Gastrocnemius medialis (tissue), 4 donors: ENCODE measurements at regions not wholly inside any gene's neighbourhood (a gene's known extent, or its start where the extent isn't known, plus 50 kb on each side); places are given as distances from the start of the nearest gene placed in this dataset.

Experiments used
- ATAC-seq, 2 donors: fragments of 150-250 bp; one replicate each; pipeline ENCODE4 v1.9.1; 2016
- DNase-seq, 2 donors: peaks; one replicate each; pipeline ENCODE4 v3.0.0-alpha.2; 2019
- H3K27ac ChIP-seq, 4 donors: fragments of 200-600 bp; sonication (generic); 1 replicate in 1 of 4; 2 replicates in 3 of 4; pipeline ENCODE4 v1.5.1; 2016 to 2018; ENCODE audit warnings: mild to moderate bottlenecking in 2 of 4, moderate library complexity in 1 of 4
- H3K27me3 ChIP-seq, 3 donors: fragments of 200-600 bp; sonication (generic) in 2 of 3; 1 replicate in 1 of 3; 2 replicates in 2 of 3; pipeline versions ENCODE4 v1.5.1 to v1.6.0; 2016 to 2019; ENCODE audit warnings: mild to moderate bottlenecking in 1 of 3, moderate library complexity in 1 of 3
- H3K36me3 ChIP-seq, 2 donors: fragments of 200-600 bp; sonication (generic) in 1 of 2; one replicate each; pipeline ENCODE4 v1.5.1; 2017 to 2018
- H3K4me1 ChIP-seq, 2 donors: fragments of 200-600 bp; sonication (generic) in 1 of 2; one replicate each; pipeline ENCODE4 v1.5.1; 2016 to 2017; ENCODE audit warnings: mild to moderate bottlenecking in 2 of 2
- H3K4me3 ChIP-seq, 4 donors: fragments of 200-600 bp; sonication (generic) in 3 of 4; 1 replicate in 1 of 4; 2 replicates in 3 of 4; pipeline ENCODE4 v1.5.1; 2016 to 2019; ENCODE audit warnings: mild to moderate bottlenecking in 2 of 4
- H3K9me3 ChIP-seq, 3 donors: fragments of 200-600 bp; sonication (generic) in 2 of 3; 1 replicate in 1 of 3; 2 replicates in 2 of 3; pipeline ENCODE4 v1.5.1; 2016 to 2019
- CTCF ChIP-seq, 5 experiments: fragments of 450-650 bp in 3 of 5; fragments of 200-600 bp in 2 of 5; sonication (generic) in 2 of 5; IDR thresholded peaks in 4 of 5; conservative IDR thresholded peaks in 1 of 5; 1 replicate in 4 of 5; 2 replicates in 1 of 5; pipeline ENCODE4 v1.5.1; 2016 to 2019; ENCODE audit warnings: antibody characterized with exemption in 5 of 5, mild to moderate bottlenecking in 3 of 5, moderate library complexity in 3 of 5
- POLR2A ChIP-seq, 2 donors: fragments of 450-650 bp; IDR thresholded peaks; one replicate each; pipeline ENCODE4 v1.6.1; 2017; ENCODE audit warnings: antibody characterized with exemption in 2 of 2, mild to moderate bottlenecking in 2 of 2, moderate library complexity in 2 of 2
- in situ Hi-C, 4 donors: fragments of 200-750 bp; cut with MboI; loops; one replicate each; pipeline versions ENCODE4 v1.15.0 to v1.8.0; 2017; ENCODE audit warnings: low sequenced_read_pairs in 4 of 4
- intact Hi-C: fragments of 100-400 bp; cut with DNase I; formaldehyde crosslinking; loops from one replicate; pipeline ENCODE4 v1.15.1; 2023; ENCODE audit warnings: low total_unique reads

- intact Hi-C loops = loop anchor here (2.0 to 10.0 kb wide), 6 partner anchors 59 to 323 kb away; no protein-coding TSS in a partner anchor
- H3K36me3 ChIP-seq = no peaks in the 10 kb centered on the region
- in situ Hi-C loops = no loop called here
- H3K27ac ChIP-seq = peak overlapping the region in 2 of 4 donors; percentile 84 to 88
- H3K9me3 ChIP-seq = no peaks in the 10 kb centered on the region
- H3K4me3 ChIP-seq = no peak overlapping the region
- peaks cover 7 to 18% of the 10 kb centered on the region in 2 donors for H3K4me1 ChIP-seq
- H3K27me3 ChIP-seq = no peaks in the 10 kb centered on the region
- ATAC-seq (no peak), DNase-seq (no peak)
- TF ChIP-seq CTCF (IDR thresholded peaks at IDR 0.05 in 4 of 5, conservative IDR thresholded peaks at IDR 0.05 in 1 of 5) = peak in 1 of 5 experiments; percentile 7
- TF ChIP-seq POLR2A (IDR thresholded peaks at IDR 0.05) = no peak
Measured at GRCh38 chr6:7050004-7050403, 57.8 kb upstream of the RREB1 start.

GRCh38 chr6:7050872-7051779, 56.6 kb upstream of the RREB1 start:
- no peaks in the 10 kb centered on the region for H3K9me3 ChIP-seq
- no peaks in the 10 kb centered on the region for H3K27me3 ChIP-seq
- TF ChIP-seq CTCF (IDR thresholded peaks at IDR 0.05 in 4 of 5, conservative IDR thresholded peaks at IDR 0.05 in 1 of 5) = no peak
- TF ChIP-seq POLR2A (IDR thresholded peaks at IDR 0.05) = peak in 1 of 2 donors; percentile 22
- peak overlapping the region; percentile 84 to 91 (median 87) for H3K27ac ChIP-seq
- H3K4me1 ChIP-seq = peaks cover 7 to 18% of the 10 kb centered on the region in 2 donors
- in situ Hi-C loops = no loop called here
- H3K36me3 ChIP-seq = no peaks in the 10 kb centered on the region
- ATAC-seq = peak; percentile 34 to 38
- DNase-seq = peak in 1 of 2 donors; percentile 44
- intact Hi-C loops = loop anchor here (2.0 to 10.0 kb wide), 6 partner anchors 58 to 324 kb away; no protein-coding TSS in a partner anchor
- peak overlapping the region; percentile 66 to 77 (median 67) for H3K4me3 ChIP-seq

GRCh38 chr6:7051780-7052442, 55.9 kb upstream of the RREB1 start:
- Histone ChIP-seq H3K9me3 (no peaks in the 10 kb centered on the region), H3K27me3 (no peaks in the 10 kb centered on the region), H3K36me3 (no peaks in the 10 kb centered on the region), H3K27ac (peak overlapping the region; percentile 84 to 91 (median 87)), H3K4me1 (peaks cover 7 to 18% of the 10 kb centered on the region in 2 donors), H3K4me3 (peak overlapping the region; percentile 66 to 77 (median 67))
- in situ Hi-C loops = no loop called here
- peak; percentile 68 to 73 for ATAC-seq
- no peak for TF ChIP-seq CTCF (IDR thresholded peaks at IDR 0.05 in 4 of 5, conservative IDR thresholded peaks at IDR 0.05 in 1 of 5)
- TF ChIP-seq POLR2A (IDR thresholded peaks at IDR 0.05) = peak in 1 of 2 donors; percentile 31
- intact Hi-C loops = loop anchor here (2.0 to 10.0 kb wide), 7 partner anchors 57 to 325 kb away; no protein-coding TSS in a partner anchor
- peak; percentile 35 to 70 for DNase-seq

- Histone ChIP-seq H3K9me3 (no peaks in the 10 kb centered on the region), H3K27ac (peak overlapping the region; percentile 84 to 91 (median 87)), H3K36me3 (no peaks in the 10 kb centered on the region), H3K27me3 (no peaks in the 10 kb centered on the region), H3K4me3 (peak overlapping the region; percentile 66 to 77 (median 67)), H3K4me1 (peaks cover 7 to 18% of the 10 kb centered on the region in 2 donors)
- DNase-seq (peak; percentile 52 to 79), ATAC-seq (peak; percentile 62 to 66)
- intact Hi-C loops (loop anchor here (2.0 to 10.0 kb wide), 6 partner anchors 100 to 325 kb away; no protein-coding TSS in a partner anchor), in situ Hi-C loops (no loop called here)
- TF ChIP-seq CTCF (IDR thresholded peaks at IDR 0.05 in 4 of 5, conservative IDR thresholded peaks at IDR 0.05 in 1 of 5) (no peak), POLR2A (IDR thresholded peaks at IDR 0.05) (no peak)
Measured at GRCh38 chr6:7052443-7053011, 55.2 kb upstream of the RREB1 start.
